Superior temporal gyrus (tissue), 1 donor: ENCODE measurements at regions not wholly inside any gene's neighbourhood (a gene's known extent, or its start where the extent isn't known, plus 50 kb on each side); places are given as distances from the start of the nearest gene placed in this dataset.

ENCODE experiments used
- DNase-seq: peaks from one replicate; pipeline ENCODE4 v3.0.0-alpha.2; 2016; ENCODE audit errors: extremely low spot score

- DNase-seq: no peak
Measured at GRCh38 chr9:134247918-134248631, 78.2 kb upstream of the RXRA start.

DNA sequence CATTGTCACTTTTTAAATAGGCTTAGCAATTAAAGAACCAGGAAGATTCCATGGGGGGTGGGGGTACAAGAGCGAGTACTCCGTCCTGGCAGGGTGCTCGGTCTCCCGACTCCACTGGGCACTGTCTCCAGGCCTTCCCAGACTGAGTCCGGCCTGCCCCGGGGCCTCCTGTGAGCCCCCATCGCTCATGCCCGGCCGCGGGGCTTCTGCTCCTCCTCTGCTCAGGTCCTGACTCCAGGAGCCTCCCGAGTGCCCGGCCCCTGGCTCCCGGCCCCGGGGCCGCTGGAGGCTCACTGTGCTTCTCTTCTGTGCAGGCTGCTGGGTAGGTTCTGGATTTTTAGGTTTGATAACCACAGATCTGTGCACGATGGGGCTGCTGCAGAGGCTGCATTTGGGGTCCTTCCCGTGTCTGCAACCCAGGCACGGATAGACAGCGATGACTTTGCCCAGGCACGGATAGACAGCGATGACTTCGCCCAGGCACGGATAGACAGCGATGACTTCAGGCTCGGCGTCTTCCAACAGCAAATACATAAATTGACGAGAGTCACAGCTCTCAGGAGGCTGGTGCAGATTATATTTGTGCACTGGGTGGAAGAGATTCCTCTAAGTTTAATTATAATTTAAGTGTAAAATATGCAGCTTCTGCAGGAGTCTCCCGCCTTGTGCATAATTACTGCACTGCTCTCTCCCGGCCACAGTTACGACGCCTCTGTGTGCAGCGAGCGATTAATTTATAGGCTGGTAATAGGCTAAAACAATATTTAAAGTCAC is 74.8 kb upstream of the RXRA start:
- no peak for DNase-seq

DNA sequence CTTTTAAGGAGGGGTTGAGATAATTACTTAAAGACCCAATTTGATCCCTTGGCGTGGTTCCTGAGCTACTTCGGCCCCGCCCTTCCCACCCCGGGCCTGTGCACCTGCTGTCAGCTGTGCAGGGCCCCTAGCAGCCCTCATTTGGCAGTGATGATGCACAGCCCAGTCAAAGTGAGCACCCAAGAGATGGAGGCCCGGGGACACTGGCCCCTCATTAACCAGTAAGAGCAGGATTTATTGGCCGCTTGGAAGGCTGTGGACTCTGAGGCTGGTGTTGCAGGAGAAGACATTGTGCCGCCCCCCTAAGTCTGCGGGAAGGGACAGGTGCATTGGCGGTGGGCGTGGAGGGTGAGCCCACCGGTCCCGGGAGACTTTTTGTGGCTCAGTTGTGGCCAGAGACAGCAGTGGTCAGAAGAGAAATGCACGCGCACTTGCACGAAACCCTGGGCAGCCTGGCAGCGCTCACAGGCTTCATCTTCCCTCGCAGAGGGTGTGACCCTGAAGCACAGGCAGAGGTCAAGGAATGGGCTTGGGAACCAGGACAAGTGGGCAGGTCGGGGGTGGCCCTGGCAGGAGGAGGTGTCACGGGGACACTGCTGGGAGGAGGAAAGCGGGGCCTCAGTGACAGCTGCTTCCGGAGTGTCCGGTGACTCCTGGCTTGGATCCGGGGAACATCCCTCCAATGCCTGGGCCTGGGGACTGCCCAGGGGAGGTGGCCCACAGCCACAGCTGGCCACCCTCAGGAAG is 74.0 kb upstream of the RXRA start:
- DNase-seq: no peak

- DNase-seq: no peak
Measured at GRCh38 chr9:134253606-134254205, 72.5 kb upstream of the RXRA start.

- DNase-seq: no peak
Measured at GRCh38 chr9:134258332-134258731, 67.9 kb upstream of the RXRA start.

DNA sequence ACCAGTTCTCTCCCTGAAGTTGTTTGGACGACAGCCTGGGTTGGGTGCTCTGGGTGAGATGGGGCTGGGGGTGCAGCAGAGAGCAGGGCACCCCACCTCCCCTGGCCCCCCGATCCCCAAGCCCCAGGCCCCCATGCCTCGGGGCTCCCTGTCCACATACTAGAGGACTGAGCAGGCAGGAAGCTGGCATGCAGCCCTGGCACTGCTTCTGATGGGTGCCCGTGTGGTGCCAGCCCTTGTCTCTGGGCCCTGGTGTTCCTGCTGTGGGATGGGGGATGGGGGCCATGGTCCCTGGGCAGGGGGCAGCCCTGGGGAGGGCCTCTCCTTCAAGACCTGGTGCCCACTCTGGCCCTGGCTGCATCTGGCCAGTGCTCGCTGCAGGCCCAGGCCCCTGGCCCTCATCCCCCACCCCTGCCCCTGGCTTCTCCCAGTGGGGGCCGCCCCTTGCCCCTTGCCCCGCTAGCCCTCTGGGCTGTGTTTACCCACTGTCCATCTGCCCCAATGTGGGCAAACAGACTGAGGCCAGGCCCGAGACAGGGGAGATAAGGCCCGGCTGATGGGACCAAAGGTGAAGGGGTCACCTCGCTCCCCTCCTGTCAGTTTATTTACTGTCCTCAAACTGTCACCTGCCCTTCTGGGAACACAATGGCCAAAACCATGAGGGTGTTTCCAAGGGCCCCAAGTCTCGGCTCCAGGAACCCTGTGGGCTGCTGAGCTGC is 67.3 kb upstream of the RXRA start:
- no peak for DNase-seq

DNA sequence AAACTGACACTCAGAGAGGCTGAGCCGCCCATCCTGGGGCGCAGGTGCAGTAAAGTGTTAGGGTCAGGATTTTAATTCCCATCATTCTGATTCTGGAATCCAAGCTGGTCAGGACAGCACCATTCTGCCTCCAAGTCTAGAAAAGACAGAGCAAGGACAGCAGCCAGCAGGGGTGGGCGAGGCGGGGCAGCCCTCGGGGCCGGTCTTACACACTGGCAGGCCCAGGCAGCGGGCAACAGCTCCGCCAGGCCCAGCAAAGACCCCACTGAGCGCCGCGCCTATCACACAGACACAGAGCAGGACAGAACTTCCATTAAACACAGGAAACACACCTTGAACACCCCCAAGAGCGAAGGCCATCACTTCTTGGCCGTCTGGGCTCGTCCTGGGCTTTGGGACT is 66.5 kb upstream of the RXRA start:
- no peak for DNase-seq

DNA sequence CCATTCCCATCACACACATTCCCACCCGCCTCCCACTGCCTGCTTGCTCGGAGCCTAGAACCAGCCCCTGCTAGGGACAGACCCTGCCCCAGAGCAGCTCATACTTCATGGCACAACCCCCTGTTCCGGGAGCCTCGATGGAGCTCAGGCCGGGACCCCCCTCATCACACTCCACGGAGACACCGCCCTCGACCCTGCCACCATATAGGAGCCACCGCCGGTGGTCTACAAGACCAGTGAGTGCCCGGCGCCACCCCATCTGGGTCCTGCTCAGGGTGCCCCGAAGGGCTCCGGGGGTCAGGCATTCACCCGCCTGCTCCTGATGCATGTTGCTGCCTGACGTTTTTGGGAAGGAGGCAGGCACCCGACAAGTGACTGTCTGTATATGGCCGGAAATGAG is 65.5 kb upstream of the RXRA start:
- DNase-seq: no peak

- no peak for DNase-seq
Measured at GRCh38 chr9:134262035-134262434, 64.2 kb upstream of the RXRA start.

DNA sequence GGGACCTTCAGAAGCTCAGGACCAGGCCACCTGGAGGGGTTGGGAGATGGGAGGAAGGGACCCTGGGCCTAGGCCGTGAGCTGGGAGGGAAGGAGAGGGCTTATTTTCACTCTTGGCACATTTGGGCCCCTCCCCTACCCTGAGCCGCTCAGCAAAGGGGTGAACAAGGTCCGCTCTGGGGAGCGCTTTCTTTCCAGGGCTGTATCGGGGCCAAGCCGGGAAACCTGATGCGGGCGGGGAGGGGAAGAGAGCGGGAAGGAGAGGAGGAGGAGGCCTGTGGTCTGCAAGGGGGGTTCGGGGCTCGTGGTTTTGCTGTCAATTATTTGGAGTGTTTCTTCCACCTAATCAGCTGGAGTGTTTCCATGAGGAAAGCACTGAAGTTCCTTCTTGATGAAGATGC is 62.7 kb upstream of the RXRA start:
- DNase-seq: no peak

DNA sequence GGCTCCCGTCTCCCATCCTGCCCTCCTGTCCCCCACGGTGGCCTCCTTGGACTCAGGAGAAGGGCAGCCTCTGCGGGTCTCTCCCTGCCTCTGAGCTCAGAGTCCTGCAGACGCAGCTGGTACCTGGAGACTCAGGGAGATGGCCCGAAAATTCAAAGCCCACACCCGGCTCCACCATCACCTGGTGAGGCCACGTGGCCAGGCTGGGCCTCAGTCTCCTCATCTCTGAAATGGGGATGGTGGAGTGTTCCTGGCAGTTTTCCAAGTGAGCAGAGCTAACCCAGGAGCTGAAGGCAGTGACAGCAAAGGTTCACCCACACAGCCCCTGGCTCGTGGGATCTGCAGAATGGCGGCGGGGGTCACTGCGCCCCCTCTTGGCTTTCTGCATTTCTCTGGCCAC is 62.1 kb upstream of the RXRA start:
- no peak for DNase-seq

DNA sequence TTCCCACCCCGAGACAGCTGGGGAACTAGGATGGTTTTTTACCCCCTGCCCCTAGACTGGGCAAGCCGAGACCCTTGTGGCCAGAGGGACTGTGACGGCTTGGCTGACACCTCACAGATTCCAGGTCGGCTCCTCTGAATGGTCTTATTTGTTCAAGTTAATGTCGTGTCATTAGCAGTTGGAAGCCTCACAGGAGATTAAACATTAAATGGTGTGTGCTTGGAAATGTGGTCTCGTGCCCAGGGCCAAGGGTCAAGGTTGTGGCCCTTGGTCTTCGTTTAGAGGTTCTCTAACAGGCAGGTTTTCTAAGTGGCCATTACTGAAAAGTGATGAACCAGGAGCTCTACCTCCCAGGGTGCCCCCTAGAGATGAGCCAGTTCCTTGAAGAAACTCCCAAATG is 61.2 kb upstream of the RXRA start:
- no peak for DNase-seq

DNA sequence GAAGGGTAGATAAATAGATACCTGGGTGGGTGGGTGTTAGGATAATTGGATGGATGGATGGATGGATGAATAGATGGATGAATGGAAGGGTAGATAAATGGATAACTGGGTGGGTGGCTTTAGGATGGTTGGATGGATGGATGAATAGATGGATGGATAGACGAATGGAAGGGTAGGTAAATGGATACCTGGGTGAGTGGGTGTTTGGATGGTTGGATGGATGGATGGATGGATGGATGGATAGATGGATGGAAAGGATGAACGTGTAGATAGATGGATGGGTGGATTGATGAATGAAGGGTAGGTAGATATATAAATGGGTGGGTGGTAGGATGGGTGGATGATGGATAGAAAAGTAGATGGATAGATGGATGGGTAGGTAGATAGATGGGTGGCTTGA is 59.8 kb upstream of the RXRA start:
- DNase-seq: no peak

GRCh38 chr9:134267305-134267880 is 58.9 kb upstream of the RXRA start:
- no peak for DNase-seq

GRCh38 chr9:134267881-134268724 is 58.2 kb upstream of the RXRA start:
- DNase-seq: no peak

- no peak for DNase-seq
Measured at GRCh38 chr9:134268747-134269146, 57.5 kb upstream of the RXRA start.

GRCh38 chr9:134271338-134272301 is 54.6 kb upstream of the RXRA start:
- no peak for DNase-seq

GRCh38 chr9:134272302-134273023 is 53.8 kb upstream of the RXRA start:
- no peak for DNase-seq

DNA sequence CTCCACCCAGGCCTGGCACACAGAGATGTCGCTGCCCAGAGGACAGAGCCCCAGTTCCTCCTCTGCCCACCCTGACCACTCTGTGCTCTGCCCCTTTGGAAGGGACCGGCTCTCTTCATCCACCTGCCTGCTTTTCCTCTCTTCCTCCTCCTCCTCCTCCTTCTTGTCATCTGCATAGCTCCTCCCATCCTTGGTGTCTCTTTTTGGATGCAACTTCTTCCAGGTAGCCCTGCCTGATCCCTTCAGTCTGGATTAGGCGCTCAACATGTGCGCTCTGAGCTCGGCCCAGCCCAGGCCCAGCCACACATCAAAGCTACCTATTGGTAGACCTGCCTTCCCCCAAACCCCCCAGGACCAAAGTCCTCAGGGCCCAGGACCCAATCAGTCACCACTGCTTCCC is 52.6 kb upstream of the RXRA start:
- no peak for DNase-seq
